ENCODE measurements at regions not wholly inside any gene's neighbourhood (a gene's known extent, or its start where the extent isn't known, plus 50 kb on each side); places are given as distances from the start of the nearest gene placed in this dataset.

GRCh38 chr14:94706133-94706532 lies 63.8 kb downstream of the GSC start:
- H3K27me3 ChIP-seq (ENCODE audit: control insufficient read depth, insufficient read depth, low read length): no peaks in the 10 kb centered on the region
- DNase-seq (ENCODE audit: low read depth): no peak
- CTCF ChIA-PET: interaction anchor here (0.7 to 2.1 kb wide), 2 partner anchors 10 to 17 kb away, joined by 3 to 6 read pairs; no protein-coding TSS in a partner anchor
- POLR2A ChIA-PET: no interaction called here
- TF ChIP-seq CTCF (IDR thresholded peaks at IDR 0.05; ENCODE audit: insufficient read depth, low read depth, low read length): no peak
- no peaks in the 10 kb centered on the region for H3K36me3 ChIP-seq (ENCODE audit: control insufficient read depth, insufficient read depth, low read length)
- H3K4me3 ChIP-seq (ENCODE audit: low read depth, low read length): no peak overlapping the region

- DNase-seq (ENCODE audit: low read depth): no peak
- no peaks in the 10 kb centered on the region for H3K27me3 ChIP-seq (ENCODE audit: control insufficient read depth, insufficient read depth, low read length)
- H3K4me3 ChIP-seq (ENCODE audit: low read depth, low read length): no peak overlapping the region
- no peak for TF ChIP-seq CTCF (IDR thresholded peaks at IDR 0.05; ENCODE audit: insufficient read depth, low read depth, low read length)
- CTCF ChIA-PET: interaction anchor here (2.4 kb wide), 1 partner anchor 13 kb away, joined by 9 read pairs; no protein-coding TSS in a partner anchor
- POLR2A ChIA-PET: no interaction called here
- H3K36me3 ChIP-seq (ENCODE audit: control insufficient read depth, insufficient read depth, low read length): no peaks in the 10 kb centered on the region
These were observed 67.3 kb downstream of the GSC start for GRCh38 chr14:94702629-94703028.

- Histone ChIP-seq H3K27me3 (ENCODE audit: control insufficient read depth, insufficient read depth, low read length) (no peaks in the 10 kb centered on the region), H3K4me3 (ENCODE audit: low read depth, low read length) (no peak overlapping the region), H3K36me3 (ENCODE audit: control insufficient read depth, insufficient read depth, low read length) (no peaks in the 10 kb centered on the region)
- no peak for DNase-seq (ENCODE audit: low read depth)
- POLR2A ChIA-PET: no interaction called here
- CTCF ChIA-PET: interaction anchor here (0.7 to 2.4 kb wide), 2 partner anchors 12 to 1225 kb away, joined by 4 to 9 read pairs; no protein-coding TSS in a partner anchor
- no peak for TF ChIP-seq CTCF (IDR thresholded peaks at IDR 0.05; ENCODE audit: insufficient read depth, low read depth, low read length)
These were observed 68.0 kb downstream of the GSC start for GRCh38 chr14:94701861-94702370.

- no peaks in the 10 kb centered on the region for H3K36me3 ChIP-seq (ENCODE audit: control insufficient read depth, insufficient read depth, low read length)
- H3K27me3 ChIP-seq (ENCODE audit: control insufficient read depth, insufficient read depth, low read length): no peaks in the 10 kb centered on the region
- no peak for TF ChIP-seq CTCF (IDR thresholded peaks at IDR 0.05; ENCODE audit: insufficient read depth, low read depth, low read length)
- POLR2A ChIA-PET: no interaction called here
- DNase-seq (ENCODE audit: low read depth): no peak
- H3K4me3 ChIP-seq (ENCODE audit: low read depth, low read length): no peak overlapping the region
- CTCF ChIA-PET: interaction anchor here (2.1 kb wide), 1 partner anchor 10 kb away, joined by 6 read pairs; no protein-coding TSS in a partner anchor
These were observed 69.6 kb downstream of the GSC start for GRCh38 chr14:94700336-94700735.

- ChIA-PET POLR2A (no interaction called here), CTCF (interaction anchor here (2.1 kb wide), 1 partner anchor 10 kb away, joined by 6 read pairs; no protein-coding TSS in a partner anchor)
- TF ChIP-seq CTCF (IDR thresholded peaks at IDR 0.05; ENCODE audit: insufficient read depth, low read depth, low read length): no peak
- H3K27me3 ChIP-seq (ENCODE audit: control insufficient read depth, insufficient read depth, low read length): no peaks in the 10 kb centered on the region
- no peak overlapping the region for H3K4me3 ChIP-seq (ENCODE audit: low read depth, low read length)
- no peak for DNase-seq (ENCODE audit: low read depth)
- no peaks in the 10 kb centered on the region for H3K36me3 ChIP-seq (ENCODE audit: control insufficient read depth, insufficient read depth, low read length)
These were observed 70.1 kb downstream of the GSC start for GRCh38 chr14:94699831-94700230.
